Trophoblast cell (in vitro differentiated cells and primary cell): ENCODE measurements at regions not wholly inside any gene's neighbourhood (a gene's known extent, or its start where the extent isn't known, plus 50 kb on each side); places are given as distances from the start of the nearest gene placed in this dataset.

Experiments used
- DNase-seq, 2 donors: peaks; one replicate each; pipeline ENCODE4 v3.0.0-alpha.2; 2016
- H2AFZ ChIP-seq: 2 replicates; pipeline ENCODE4 v1.6.1; 2013; ENCODE audit warnings: low read length, moderate library complexity, mild to moderate bottlenecking; ENCODE audit not compliant: insufficient read depth, poor library complexity
- H2AK5ac ChIP-seq: 2 replicates; pipeline ENCODE4 v1.6.1; 2013; ENCODE audit warnings: mild to moderate bottlenecking, low read length
- H2BK120ac ChIP-seq: 2 replicates; pipeline ENCODE4 v1.6.1; 2013; ENCODE audit warnings: low read length, mild to moderate bottlenecking, moderate library complexity; ENCODE audit not compliant: insufficient read depth, poor library complexity
- H2BK12ac ChIP-seq: 2 replicates; pipeline ENCODE4 v1.6.1; 2013; ENCODE audit warnings: mild to moderate bottlenecking, low read length, moderate library complexity
- H2BK5ac ChIP-seq: 2 replicates; pipeline ENCODE4 v1.6.1; 2013; ENCODE audit warnings: low read length, low read depth, moderate library complexity, mild to moderate bottlenecking; ENCODE audit not compliant: poor library complexity
- H3K14ac ChIP-seq: 2 replicates; pipeline ENCODE4 v1.6.1; 2013; ENCODE audit warnings: mild to moderate bottlenecking, low read length
- H3K18ac ChIP-seq: 2 replicates; pipeline ENCODE4 v1.6.1; 2013; ENCODE audit warnings: mild to moderate bottlenecking, low read length
- H3K23ac ChIP-seq: 2 replicates; pipeline ENCODE4 v1.6.1; 2013; ENCODE audit warnings: low read length
- H3K27ac ChIP-seq: 2 replicates; pipeline ENCODE4 v1.5.1; 2013; ENCODE audit warnings: low read depth, mild to moderate bottlenecking, inconsistent platforms, low read length, moderate library complexity
- H3K27me3 ChIP-seq: 2 replicates; pipeline ENCODE4 v1.6.1; 2013; ENCODE audit warnings: inconsistent platforms, mild to moderate bottlenecking, low read length, moderate library complexity; ENCODE audit not compliant: insufficient read depth
- H3K36me3 ChIP-seq, 2 experiments: 1 replicate in 1 of 2; 2 replicates in 1 of 2; pipeline ENCODE4 v1.6.1; 2013; ENCODE audit warnings: low read length in 2 of 2, mild to moderate bottlenecking in 2 of 2, moderate library complexity in 1 of 2; ENCODE audit not compliant: insufficient read depth in 2 of 2, control insufficient read depth in 1 of 2
- H3K4ac ChIP-seq: 2 replicates; pipeline ENCODE4 v1.6.1; 2013; ENCODE audit warnings: low read depth, mild to moderate bottlenecking, low read length, moderate library complexity
- H3K4me1 ChIP-seq, 2 experiments: 1 replicate in 1 of 2; 2 replicates in 1 of 2; pipeline ENCODE4 v1.6.1; 2013; ENCODE audit warnings: low read length in 2 of 2, mild to moderate bottlenecking in 2 of 2, moderate library complexity in 1 of 2; ENCODE audit not compliant: insufficient read depth in 2 of 2, control insufficient read depth in 1 of 2
- H3K4me2 ChIP-seq: 2 replicates; pipeline ENCODE4 v1.6.1; 2013; ENCODE audit warnings: inconsistent platforms, mild to moderate bottlenecking, low read length, moderate library complexity
- H3K4me3 ChIP-seq: 2 replicates; pipeline ENCODE4 v1.5.1; 2013; ENCODE audit warnings: mild to moderate bottlenecking, low read depth, low read length, inconsistent platforms
- H3K79me1 ChIP-seq: one replicate; pipeline ENCODE4 v1.6.1; 2013; ENCODE audit warnings: low read length
- H3K79me2 ChIP-seq: 2 replicates; pipeline ENCODE4 v1.6.1; 2013; ENCODE audit warnings: low read length, mild to moderate bottlenecking; ENCODE audit not compliant: control insufficient read depth, insufficient read depth, poor library complexity
- H3K9ac ChIP-seq: 2 replicates; pipeline ENCODE4 v1.6.1; 2013; ENCODE audit warnings: mild to moderate bottlenecking, low read length
- H3K9me3 ChIP-seq: 2 replicates; pipeline ENCODE4 v1.6.1; 2013; ENCODE audit warnings: low read depth, mild to moderate bottlenecking, control low read depth, inconsistent platforms, low read length; ENCODE audit not compliant: insufficient read depth
- H4K12ac ChIP-seq: 2 replicates; pipeline ENCODE4 v1.6.1; 2013; ENCODE audit warnings: low read depth, mild to moderate bottlenecking, low read length, moderate library complexity
- H4K8ac ChIP-seq: 2 replicates; pipeline ENCODE4 v1.6.1; 2013; ENCODE audit warnings: low read depth, mild to moderate bottlenecking, low read length, moderate library complexity
- H4K91ac ChIP-seq: one replicate; pipeline ENCODE4 v1.6.1; 2013; ENCODE audit warnings: low read depth, mild to moderate bottlenecking, low read length, moderate library complexity
- WGBS: extraction: QIAGEN DNeasy Blood & Tissue Kit; methylation state at CpG from one replicate; pipeline ENCODE4 v1.1.7; 2013; ENCODE audit warnings: missing lambda C conversion rate; ENCODE audit not compliant: insufficient read length, insufficient coverage; ENCODE audit errors: extremely low coverage; 5-methylcytosine and 5-hydroxymethylcytosine counted together

- H2AFZ ChIP-seq: no peak overlapping the region
- H3K4me2 ChIP-seq: no peak overlapping the region
- H4K12ac ChIP-seq: no peak overlapping the region
- H3K9me3 ChIP-seq: no peaks in the 10 kb centered on the region
- H2BK12ac ChIP-seq: no peak overlapping the region
- no peak overlapping the region for H4K91ac ChIP-seq
- no peak overlapping the region for H3K23ac ChIP-seq
- H2BK120ac ChIP-seq: no peak overlapping the region
- no peak overlapping the region for H3K9ac ChIP-seq
- no peaks in the 10 kb centered on the region for H3K27me3 ChIP-seq
- no peaks in the 10 kb centered on the region for H3K79me1 ChIP-seq
- no peak overlapping the region for H2BK5ac ChIP-seq
- H3K4me3 ChIP-seq: no peak overlapping the region
- no peak overlapping the region for H3K14ac ChIP-seq
- H3K4ac ChIP-seq: no peak overlapping the region
- H3K18ac ChIP-seq: no peak overlapping the region
- H3K27ac ChIP-seq: no peak overlapping the region
- H3K79me2 ChIP-seq: no peaks in the 10 kb centered on the region
- H3K36me3 ChIP-seq: no peaks in the 10 kb centered on the region
- no peak overlapping the region for H4K8ac ChIP-seq
- H2AK5ac ChIP-seq: no peak overlapping the region
- no peaks in the 10 kb centered on the region for H3K4me1 ChIP-seq
- no peak for DNase-seq
Observed at GRCh38 chr6:147707524-147707923, 199.0 kb downstream of the SAMD5 start.

- Histone ChIP-seq H4K8ac (no peak overlapping the region), H2AFZ (no peak overlapping the region), H3K36me3 (no peaks in the 10 kb centered on the region), H3K27me3 (no peaks in the 10 kb centered on the region), H4K91ac (no peak overlapping the region), H3K9me3 (no peaks in the 10 kb centered on the region), H3K23ac (no peak overlapping the region), H3K79me2 (no peaks in the 10 kb centered on the region), H3K79me1 (no peaks in the 10 kb centered on the region), H3K27ac (no peak overlapping the region), H3K14ac (no peak overlapping the region), H2BK120ac (no peak overlapping the region), H3K4ac (no peak overlapping the region), H3K9ac (no peak overlapping the region), H2BK12ac (no peak overlapping the region), H2BK5ac (no peak overlapping the region), H4K12ac (no peak overlapping the region), H3K4me2 (no peak overlapping the region), H2AK5ac (no peak overlapping the region), H3K18ac (no peak overlapping the region), H3K4me1 (no peaks in the 10 kb centered on the region), H3K4me3 (no peak overlapping the region)
- DNase-seq: no peak
- no CpG with 5 or more reads among the region's 3 CpGs for WGBS
Observed at GRCh38 chr6:147708170-147708569, 199.7 kb downstream of the SAMD5 start.

GRCh38 chr6:147709396-147710272 lies 201.1 kb downstream of the SAMD5 start:
- Histone ChIP-seq H2AK5ac (no peak overlapping the region), H2BK12ac (no peak overlapping the region), H2BK120ac (no peak overlapping the region), H3K4me3 (no peak overlapping the region), H2BK5ac (no peak overlapping the region), H3K79me1 (no peaks in the 10 kb centered on the region), H3K18ac (no peak overlapping the region), H3K4me1 (no peaks in the 10 kb centered on the region), H3K14ac (no peak overlapping the region), H3K23ac (no peak overlapping the region), H3K9ac (no peak overlapping the region), H3K9me3 (no peaks in the 10 kb centered on the region), H4K91ac (no peak overlapping the region), H3K4ac (no peak overlapping the region), H2AFZ (no peak overlapping the region), H3K79me2 (no peaks in the 10 kb centered on the region), H3K36me3 (no peaks in the 10 kb centered on the region), H4K12ac (no peak overlapping the region), H3K27ac (no peak overlapping the region), H4K8ac (no peak overlapping the region), H3K4me2 (no peak overlapping the region), H3K27me3 (no peaks in the 10 kb centered on the region)
- no CpG with 5 or more reads among the region's 6 CpGs for WGBS
- peak; percentile 15 to 22 for DNase-seq

- Histone ChIP-seq H2BK120ac (no peak overlapping the region), H3K23ac (no peak overlapping the region), H3K4me2 (no peak overlapping the region), H2BK5ac (no peak overlapping the region), H3K27ac (no peak overlapping the region), H4K8ac (no peak overlapping the region), H2BK12ac (no peak overlapping the region), H4K91ac (no peak overlapping the region), H3K27me3 (no peaks in the 10 kb centered on the region), H2AFZ (no peak overlapping the region), H3K9me3 (no peaks in the 10 kb centered on the region), H3K79me2 (no peaks in the 10 kb centered on the region), H3K14ac (no peak overlapping the region), H3K4me3 (no peak overlapping the region), H2AK5ac (no peak overlapping the region), H4K12ac (no peak overlapping the region), H3K4ac (no peak overlapping the region), H3K36me3 (no peaks in the 10 kb centered on the region), H3K9ac (no peak overlapping the region), H3K18ac (no peak overlapping the region), H3K4me1 (no peaks in the 10 kb centered on the region), H3K79me1 (no peaks in the 10 kb centered on the region)
- no peak for DNase-seq
- no CpG with 5 or more reads among the region's 2 CpGs for WGBS
Observed at GRCh38 chr6:147710890-147711289, 202.4 kb downstream of the SAMD5 start.
